NCI-H2227 (cell line): ENCODE measurements at regions not wholly inside any gene's neighbourhood (a gene's known extent, or its start where the extent isn't known, plus 50 kb on each side); places are given as distances from the start of the nearest gene placed in this dataset.
"Not testable (repeated sequence)": the region's sequence is repeated elsewhere in the genome, so short reads cannot be mapped to it uniquely, and the experiment has no call there.

Experiments
- DNase-seq: peaks from one replicate; lab custom pipeline; 2025; ENCODE audit not compliant: unreplicated experiment; lab: John Stamatoyannopoulos, UW

- peak; percentile 47 for DNase-seq
Measured at GRCh38 chr15:98085003-98085639, 124.6 kb downstream of the ARRDC4 start.

DNA sequence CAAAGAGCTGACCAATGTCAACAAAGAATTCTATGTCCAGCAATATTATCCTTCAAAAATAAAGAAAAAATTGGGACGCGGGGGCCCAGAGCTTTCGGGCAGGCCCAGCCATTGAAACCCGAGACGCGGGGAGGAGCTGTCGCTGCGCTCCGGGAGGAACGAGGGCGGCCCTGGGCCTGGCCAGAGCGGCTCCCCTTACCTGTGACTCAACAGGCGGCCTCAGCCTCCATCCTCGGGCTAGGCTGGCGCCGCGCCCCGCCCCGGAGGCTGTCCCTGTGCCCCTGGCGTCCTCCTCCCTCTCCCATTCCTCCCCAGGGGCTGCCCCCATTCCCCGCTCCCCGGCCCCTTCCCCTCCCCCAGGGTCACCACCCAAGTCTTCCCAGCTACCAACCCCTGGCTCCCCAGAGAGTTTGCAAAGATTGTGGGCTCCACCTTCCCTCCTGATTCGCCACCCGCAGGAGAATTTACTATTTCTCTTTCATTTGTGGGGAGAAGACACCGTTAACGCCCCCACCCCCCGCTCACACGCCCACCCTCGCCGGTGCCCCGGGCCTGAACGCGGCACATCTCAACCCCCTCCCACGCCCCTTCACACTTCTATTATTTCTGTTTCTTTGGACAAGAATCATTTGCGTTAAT, 127.9 kb downstream of the ARRDC4 start:
- DNase-seq: not testable (repeated sequence)

DNA sequence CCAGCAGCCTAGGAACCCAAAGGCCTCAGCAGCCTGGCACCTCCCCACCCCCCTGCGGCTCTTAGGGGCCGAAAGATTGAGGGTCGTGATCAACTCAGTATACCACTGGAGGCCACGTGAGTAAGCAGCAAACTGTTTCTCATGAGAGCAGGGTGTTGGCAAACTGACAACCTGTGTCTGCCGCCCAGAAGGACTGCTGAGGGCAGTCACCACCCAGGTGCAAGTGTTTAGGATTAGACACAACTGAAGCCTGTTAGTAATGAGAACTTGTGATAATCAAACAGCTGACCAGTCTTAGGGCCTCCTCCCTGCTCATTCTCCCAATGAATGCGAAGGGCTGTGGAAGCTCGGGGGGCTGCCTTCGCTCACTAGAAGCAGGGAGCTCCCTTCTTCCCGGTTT, 128.8 kb downstream of the ARRDC4 start:
- DNase-seq: not testable (repeated sequence)

- not testable (repeated sequence) for DNase-seq
Measured at GRCh38 chr15:98097986-98098385, 137.5 kb downstream of the ARRDC4 start.

DNA sequence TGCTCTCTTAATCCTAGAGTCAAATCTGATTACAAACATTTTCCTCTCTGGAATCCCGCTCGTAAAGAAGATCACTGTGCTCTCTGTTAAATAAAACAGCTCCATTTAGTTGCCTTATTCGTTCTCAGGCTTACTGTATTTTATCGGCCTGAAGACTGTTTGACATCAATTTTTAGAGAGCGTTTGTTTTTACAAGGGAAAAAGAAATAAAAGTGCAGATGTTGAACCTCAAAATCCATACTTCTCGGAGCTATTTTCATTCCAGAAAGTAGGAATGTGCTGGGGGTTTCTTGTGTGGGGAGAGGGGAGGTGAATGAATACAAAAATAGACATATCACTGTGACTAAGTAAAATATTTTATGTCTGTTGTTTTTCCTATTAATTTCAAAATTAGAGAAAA, 140.1 kb downstream of the ARRDC4 start:
- DNase-seq: not testable (repeated sequence)

DNA sequence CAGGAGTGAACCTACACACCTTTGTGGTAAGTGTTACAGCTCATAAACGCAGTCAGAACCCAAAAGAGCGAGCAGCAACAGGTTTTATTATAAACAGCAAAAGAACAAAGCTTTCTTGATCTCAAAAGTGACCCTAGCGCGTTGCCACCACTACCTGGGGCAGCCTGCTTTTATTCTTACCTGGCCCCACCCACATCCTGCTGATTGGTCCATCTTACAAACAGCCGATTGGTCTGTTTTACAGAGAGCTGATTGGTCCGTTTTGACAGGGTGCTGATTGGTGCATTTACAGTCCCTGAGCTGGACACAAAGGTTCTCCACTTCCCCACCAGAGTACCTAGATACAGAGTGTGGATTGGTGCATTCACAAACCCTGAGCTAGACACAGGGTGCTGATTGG, 143.1 kb downstream of the ARRDC4 start:
- no peak for DNase-seq

DNA sequence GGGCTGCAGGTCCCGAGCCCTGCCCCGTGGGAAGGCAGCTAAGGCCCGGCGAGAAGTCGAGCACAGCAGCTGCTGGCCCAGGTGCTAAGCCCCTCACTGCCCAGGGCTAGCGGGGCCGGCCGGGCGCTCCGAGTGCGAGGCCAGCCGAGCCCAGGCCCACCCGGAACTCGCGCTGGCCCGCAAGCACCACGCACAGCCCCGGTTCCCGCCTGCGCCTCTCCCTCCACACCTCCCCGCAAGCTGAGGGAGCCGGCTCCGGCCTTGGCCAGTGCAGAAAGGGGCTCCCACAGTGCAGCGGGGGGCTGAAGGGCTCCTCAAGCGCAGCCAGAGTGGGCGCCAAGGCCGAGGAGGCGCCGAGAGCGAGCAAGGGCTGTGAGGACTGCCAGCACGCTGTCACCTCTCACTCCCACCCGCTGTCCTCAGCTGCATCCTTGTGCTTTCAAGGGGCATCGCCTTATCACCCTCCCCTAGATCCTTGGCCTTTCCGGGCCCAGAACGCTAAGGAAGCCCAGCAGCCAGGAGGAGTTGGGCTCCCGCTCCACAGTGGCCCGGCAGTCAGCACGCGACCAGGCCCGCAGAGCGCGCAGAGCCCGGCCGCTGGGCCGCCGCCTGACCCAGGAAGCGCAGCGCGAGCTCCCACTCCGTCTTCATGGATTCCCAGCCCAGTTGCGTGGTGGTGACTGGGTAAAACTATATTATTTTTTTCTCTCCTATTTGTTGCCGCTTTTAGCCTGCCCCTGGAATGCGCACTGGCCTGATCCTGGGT, 144.1 kb downstream of the ARRDC4 start:
- not testable (repeated sequence) for DNase-seq

DNA sequence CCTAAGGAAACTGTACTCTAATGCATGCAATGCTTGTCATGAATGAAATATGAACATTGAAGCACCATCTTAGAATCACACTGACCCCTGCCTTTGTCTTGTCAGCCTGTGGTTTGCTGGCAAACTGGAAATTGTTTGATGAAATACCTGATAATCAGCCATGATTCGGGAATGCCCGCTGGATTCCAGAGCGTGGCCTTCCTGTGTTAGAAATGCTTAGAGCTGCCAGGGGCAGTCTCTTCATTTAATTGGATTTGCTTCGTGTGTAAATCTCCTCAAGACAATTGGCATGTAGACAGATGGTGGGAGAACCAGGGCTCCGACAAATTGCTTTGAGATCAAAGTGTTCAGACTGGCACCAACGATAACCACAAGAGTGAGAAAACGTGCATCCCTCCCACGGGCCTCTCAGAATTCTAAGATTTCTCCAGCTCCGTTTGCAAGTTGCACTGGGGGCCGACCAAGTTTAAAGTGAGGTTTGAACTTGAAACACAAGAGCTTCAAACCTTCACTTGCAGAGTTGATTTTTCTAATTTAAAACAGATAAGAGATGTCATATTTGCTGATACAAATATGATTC, 146.2 kb downstream of the ARRDC4 start:
- DNase-seq: not testable (repeated sequence)

- no peak for DNase-seq
Measured at GRCh38 chr15:98111806-98112205, 151.3 kb downstream of the ARRDC4 start.

- no peak for DNase-seq
Measured at GRCh38 chr15:98113327-98113726, 152.8 kb downstream of the ARRDC4 start.

DNA sequence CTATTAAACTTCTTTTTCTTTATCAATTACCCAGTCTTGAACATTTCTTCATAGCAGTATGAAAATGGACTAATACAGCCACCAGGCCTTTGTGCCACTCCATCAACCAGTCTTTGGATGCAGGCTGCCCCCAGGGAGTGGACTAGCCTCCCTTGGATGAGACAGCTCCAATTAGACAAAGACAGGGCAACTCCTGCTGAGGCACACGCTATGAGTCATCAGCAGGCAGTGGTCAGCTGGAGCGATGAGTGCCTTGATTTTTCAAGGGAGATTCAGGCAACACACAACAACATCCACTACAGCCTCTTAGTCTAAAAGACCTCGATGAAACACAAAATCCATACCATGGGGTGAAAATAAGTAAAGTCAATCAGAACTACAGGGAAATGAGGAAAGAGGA, 160.1 kb downstream of the ARRDC4 start:
- no peak for DNase-seq

DNA sequence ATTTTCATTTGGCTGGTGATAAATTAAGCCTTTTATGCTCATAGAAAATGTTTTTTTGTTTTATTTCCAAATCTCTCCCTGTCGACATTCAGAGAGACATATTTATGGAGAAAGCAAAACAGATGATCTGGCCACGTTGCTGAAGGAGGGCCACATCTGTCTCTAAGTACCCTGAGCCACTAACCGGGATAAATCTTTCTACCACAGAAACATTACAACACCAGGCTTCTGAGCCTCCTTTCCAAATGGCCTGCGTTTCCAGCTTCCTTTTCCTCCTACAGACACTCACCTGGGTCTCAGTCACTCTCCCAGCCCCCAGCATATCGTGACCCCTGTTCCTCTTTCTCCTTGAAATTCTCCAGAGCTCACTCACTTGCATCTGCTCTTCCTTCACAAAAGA, 161.0 kb downstream of the ARRDC4 start:
- no peak for DNase-seq

- no peak for DNase-seq
Measured at GRCh38 chr15:98121957-98122356, 161.5 kb downstream of the ARRDC4 start.

DNA sequence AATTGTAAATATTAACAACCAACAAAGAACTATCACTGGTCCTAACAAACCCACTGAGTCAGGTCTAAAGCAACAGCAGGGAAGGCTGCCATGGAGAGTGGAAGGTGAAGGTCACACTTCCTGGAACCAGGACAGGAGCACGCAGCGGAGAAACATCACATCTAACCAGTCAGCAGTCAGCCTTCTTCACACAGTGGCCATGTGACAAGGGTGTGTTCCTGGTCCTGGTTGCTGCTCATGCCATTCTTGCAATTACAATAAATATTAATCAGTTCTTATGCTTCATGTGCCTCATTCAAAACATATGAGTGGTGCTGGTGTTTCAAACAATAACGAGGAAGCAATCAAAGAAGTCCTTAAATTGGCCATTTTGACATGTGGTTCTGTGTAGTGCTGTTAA, 162.8 kb downstream of the ARRDC4 start:
- DNase-seq: no peak

DNA sequence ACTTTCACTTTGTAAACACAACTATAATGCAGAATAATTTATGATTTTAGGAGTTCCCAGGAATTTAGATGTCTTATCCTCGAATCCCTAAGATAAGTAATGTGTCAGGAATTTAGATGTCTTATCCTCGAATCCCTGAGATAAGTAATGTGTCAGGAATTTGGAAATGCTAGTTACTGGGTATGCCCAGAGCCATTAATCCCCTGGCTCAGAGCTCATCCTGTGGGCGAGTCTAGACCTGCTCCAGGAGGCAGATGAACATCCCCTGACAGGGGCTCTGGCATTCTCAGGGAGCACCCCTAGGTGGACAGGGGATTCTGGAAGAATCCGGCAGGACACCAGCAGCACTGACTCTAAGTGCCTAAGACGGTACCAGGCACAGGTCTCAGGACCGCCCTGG, 163.3 kb downstream of the ARRDC4 start:
- no peak for DNase-seq

DNA sequence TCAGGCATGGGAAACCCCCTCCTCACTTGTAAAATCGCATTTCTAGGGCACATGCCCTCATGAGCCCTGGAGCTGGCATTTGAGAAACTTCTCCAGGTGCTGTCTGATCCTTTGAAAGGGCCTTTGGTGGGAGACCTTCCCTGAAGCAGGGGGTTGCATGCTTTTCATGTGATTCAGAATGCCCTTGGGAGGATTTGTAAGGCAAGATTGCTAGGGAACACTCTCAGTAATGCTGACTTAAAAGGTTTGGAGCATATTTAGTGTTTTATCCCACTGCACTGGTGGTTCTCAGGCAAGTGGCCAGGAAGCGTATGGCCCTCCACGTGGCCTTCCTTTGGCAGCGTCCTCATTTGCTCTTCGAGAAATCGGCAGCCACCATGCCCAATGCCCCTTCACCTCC, 164.1 kb downstream of the ARRDC4 start:
- DNase-seq: no peak

- no peak for DNase-seq
Measured at GRCh38 chr15:98126326-98127085, 166.0 kb downstream of the ARRDC4 start.

DNA sequence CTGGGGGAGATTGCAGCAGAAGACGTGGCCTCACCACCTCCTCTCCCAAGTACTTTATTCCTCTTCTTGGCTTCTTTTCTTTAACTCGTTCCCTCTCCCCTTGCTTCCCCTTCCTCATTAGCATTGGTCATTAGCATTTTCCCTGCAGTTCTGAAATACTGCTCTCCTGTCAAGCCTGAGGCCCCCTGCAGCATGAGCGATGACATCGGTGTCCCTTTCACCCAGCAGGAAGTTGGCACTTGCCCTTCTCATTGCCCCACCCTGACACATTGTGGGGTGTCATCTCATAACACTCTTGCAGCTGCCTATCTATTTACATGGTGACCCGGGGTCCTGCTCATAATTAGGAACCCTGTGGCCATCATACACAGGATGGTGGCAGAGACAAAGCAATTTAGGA, 167.1 kb downstream of the ARRDC4 start:
- DNase-seq: no peak

DNA sequence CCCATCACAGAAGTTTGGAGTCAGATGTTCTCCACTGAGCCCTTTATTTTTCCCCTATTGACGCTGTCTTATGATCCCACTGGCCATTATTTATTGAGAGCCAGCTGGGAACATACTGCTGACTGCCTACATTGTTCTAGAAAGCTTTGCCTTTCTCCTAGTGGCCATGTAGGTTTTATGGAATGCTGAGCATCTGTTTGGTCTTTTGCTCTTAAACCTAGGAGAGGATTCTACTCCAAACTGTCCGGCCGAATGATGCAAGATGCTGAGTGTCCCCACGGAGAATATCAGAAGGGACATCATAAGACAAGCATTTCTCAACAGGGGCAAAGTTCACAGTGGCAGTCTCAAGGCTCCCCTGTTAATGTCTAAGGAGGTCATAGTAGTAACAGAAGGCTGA, 171.4 kb downstream of the ARRDC4 start:
- no peak for DNase-seq

GRCh38 chr15:98134905-98135304, 174.4 kb downstream of the ARRDC4 start:
- DNase-seq: no peak

DNA sequence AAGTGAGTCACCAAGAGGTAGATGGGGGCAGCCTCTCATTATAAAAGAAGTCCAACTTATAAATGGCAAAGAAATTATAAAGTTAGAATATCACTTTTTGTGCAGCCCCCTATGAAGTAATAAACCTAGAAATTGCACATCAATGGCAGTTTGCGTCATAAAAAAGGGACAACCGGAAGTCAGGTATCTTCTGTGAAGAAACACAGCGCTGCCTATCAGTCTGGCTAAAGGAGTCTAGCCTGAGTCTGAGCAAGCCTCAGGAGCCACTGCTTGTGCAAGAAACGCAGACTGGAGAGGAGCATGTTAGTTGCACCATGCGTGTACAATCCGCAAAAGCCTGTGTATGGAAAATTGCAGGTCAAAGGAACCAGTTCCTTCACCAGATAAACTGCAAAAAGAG, 178.4 kb downstream of the ARRDC4 start:
- peak; percentile 11 for DNase-seq
